Adrenal gland (tissue), 5 donors: ENCODE measurements at regions not wholly inside any gene's neighbourhood (a gene's known extent, or its start where the extent isn't known, plus 50 kb on each side); places are given as distances from the start of the nearest gene placed in this dataset.

Experiments
- POLR2A ChIP-seq, 2 donors: fragments of 450-650 bp; IDR thresholded peaks; one replicate each; pipeline ENCODE4 v1.6.1; 2017; ENCODE audit warnings: antibody characterized with exemption in 2 of 2, mild to moderate bottlenecking in 2 of 2, moderate library complexity in 1 of 2
- TF ChIP-seq, protein P1 (sequence below), 6 experiments: fragments of 450-650 bp in 4 of 6; fragments of 200-600 bp in 2 of 6; sonication (generic) in 1 of 6; IDR thresholded peaks; 1 replicate in 5 of 6; 2 replicates in 1 of 6; pipeline versions ENCODE4 v1.5.1 to v1.8.0; 2016 to 2021; ENCODE audit warnings: antibody characterized with exemption in 6 of 6, mild to moderate bottlenecking in 2 of 6, moderate library complexity in 1 of 6
- donor health status: DM: no; HTN: no; CAD: no.

GRCh38 chr4:160956875-160957274 lies 1206.9 kb downstream of the FSTL5 start:
- no peak for TF ChIP-seq POLR2A (IDR thresholded peaks at IDR 0.05)
- TF ChIP-seq, protein P1, sequence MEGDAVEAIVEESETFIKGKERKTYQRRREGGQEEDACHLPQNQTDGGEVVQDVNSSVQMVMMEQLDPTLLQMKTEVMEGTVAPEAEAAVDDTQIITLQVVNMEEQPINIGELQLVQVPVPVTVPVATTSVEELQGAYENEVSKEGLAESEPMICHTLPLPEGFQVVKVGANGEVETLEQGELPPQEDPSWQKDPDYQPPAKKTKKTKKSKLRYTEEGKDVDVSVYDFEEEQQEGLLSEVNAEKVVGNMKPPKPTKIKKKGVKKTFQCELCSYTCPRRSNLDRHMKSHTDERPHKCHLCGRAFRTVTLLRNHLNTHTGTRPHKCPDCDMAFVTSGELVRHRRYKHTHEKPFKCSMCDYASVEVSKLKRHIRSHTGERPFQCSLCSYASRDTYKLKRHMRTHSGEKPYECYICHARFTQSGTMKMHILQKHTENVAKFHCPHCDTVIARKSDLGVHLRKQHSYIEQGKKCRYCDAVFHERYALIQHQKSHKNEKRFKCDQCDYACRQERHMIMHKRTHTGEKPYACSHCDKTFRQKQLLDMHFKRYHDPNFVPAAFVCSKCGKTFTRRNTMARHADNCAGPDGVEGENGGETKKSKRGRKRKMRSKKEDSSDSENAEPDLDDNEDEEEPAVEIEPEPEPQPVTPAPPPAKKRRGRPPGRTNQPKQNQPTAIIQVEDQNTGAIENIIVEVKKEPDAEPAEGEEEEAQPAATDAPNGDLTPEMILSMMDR (IDR thresholded peaks at IDR 0.05): no peak
